IPS-20b (cell line): ENCODE measurements at regions not wholly inside any gene's neighbourhood (a gene's known extent, or its start where the extent isn't known, plus 50 kb on each side); places are given as distances from the start of the nearest gene placed in this dataset.

Experiments
- H3K27ac ChIP-seq: one replicate; pipeline ENCODE4 v1.5.1; 2013; ENCODE audit warnings: low read length
- H3K27me3 ChIP-seq: 2 replicates; pipeline ENCODE4 v1.6.1; 2013; ENCODE audit warnings: mild to moderate bottlenecking, low read length, inconsistent platforms; ENCODE audit not compliant: insufficient read depth
- H3K36me3 ChIP-seq: 2 replicates; pipeline ENCODE4 v1.6.1; 2013; ENCODE audit warnings: low read depth, mild to moderate bottlenecking, inconsistent platforms, low read length, moderate library complexity; ENCODE audit not compliant: insufficient read depth
- H3K4me1 ChIP-seq: 2 replicates; pipeline ENCODE4 v1.6.1; 2013; ENCODE audit warnings: mild to moderate bottlenecking, control low read depth, inconsistent platforms, low read length, moderate library complexity; ENCODE audit not compliant: insufficient read depth
- H3K4me3 ChIP-seq: 2 replicates; pipeline ENCODE4 v1.5.1; 2013; ENCODE audit warnings: mild to moderate bottlenecking, low read length, inconsistent platforms
- H3K9ac ChIP-seq: 2 replicates; pipeline ENCODE4 v1.6.1; 2013; ENCODE audit warnings: low read depth, mild to moderate bottlenecking, inconsistent platforms, low read length, moderate library complexity
- H3K9me3 ChIP-seq: 2 replicates; pipeline ENCODE4 v1.6.1; 2013; ENCODE audit warnings: mild to moderate bottlenecking, low read depth, low read length, inconsistent platforms; ENCODE audit not compliant: insufficient read depth

- Histone ChIP-seq H3K9ac (no peak overlapping the region), H3K4me1 (no peaks in the 10 kb centered on the region; the same call in 1 of the 2 replicates), H3K4me3 (no peak overlapping the region), H3K9me3 (no peaks in the 10 kb centered on the region; the same call in 1 of the 2 replicates), H3K27me3 (no peaks in the 10 kb centered on the region), H3K36me3 (no peaks in the 10 kb centered on the region), H3K27ac (no peak overlapping the region)
Observed at GRCh38 chr5:124590686-124591085, 155.8 kb downstream of the ZNF608 start.

GRCh38 chr5:124587280-124587679 lies 159.2 kb downstream of the ZNF608 start:
- H3K36me3 ChIP-seq: no peaks in the 10 kb centered on the region
- no peaks in the 10 kb centered on the region for H3K27me3 ChIP-seq
- peaks cover 18% of the 10 kb centered on the region for H3K4me1 ChIP-seq
- H3K9me3 ChIP-seq: no peaks in the 10 kb centered on the region; the same call in 1 of the 2 replicates
- H3K4me3 ChIP-seq: no peak overlapping the region
- H3K27ac ChIP-seq: no peak overlapping the region
- H3K9ac ChIP-seq: no peak overlapping the region

GRCh38 chr5:124584991-124585715 lies 161.3 kb downstream of the ZNF608 start:
- Histone ChIP-seq H3K9ac (no peak overlapping the region), H3K4me1 (peaks cover 32% of the 10 kb centered on the region), H3K36me3 (no peaks in the 10 kb centered on the region), H3K27ac (no peak overlapping the region), H3K9me3 (no peaks in the 10 kb centered on the region; the same call in 1 of the 2 replicates), H3K4me3 (no peak overlapping the region), H3K27me3 (no peaks in the 10 kb centered on the region)

- H3K9ac ChIP-seq: no peak overlapping the region
- no peaks in the 10 kb centered on the region for H3K27me3 ChIP-seq
- H3K36me3 ChIP-seq: no peaks in the 10 kb centered on the region
- peaks cover 32% of the 10 kb centered on the region for H3K4me1 ChIP-seq
- no peaks in the 10 kb centered on the region; the same call in 1 of the 2 replicates for H3K9me3 ChIP-seq
- no peak overlapping the region for H3K4me3 ChIP-seq
- H3K27ac ChIP-seq: no peak overlapping the region
Observed at GRCh38 chr5:124583469-124584350, 162.7 kb downstream of the ZNF608 start.

- Histone ChIP-seq H3K9me3 (no peaks in the 10 kb centered on the region; the same call in 1 of the 2 replicates), H3K4me1 (peaks cover 32% of the 10 kb centered on the region), H3K4me3 (0 out of 2 replicates have a peak overlapping the region, but pooled peaks have one; percentile 31), H3K36me3 (no peaks in the 10 kb centered on the region), H3K27me3 (no peaks in the 10 kb centered on the region), H3K9ac (peak overlapping the region; percentile 44; the same call in 1 of the 2 replicates), H3K27ac (peak overlapping the region; percentile 67)
Observed at GRCh38 chr5:124582561-124582840, 163.9 kb downstream of the ZNF608 start.

GRCh38 chr5:124581738-124582560 lies 164.5 kb downstream of the ZNF608 start:
- H3K27ac ChIP-seq: peak overlapping the region; percentile 67
- H3K4me3 ChIP-seq: peak overlapping the region; percentile 31

DNA sequence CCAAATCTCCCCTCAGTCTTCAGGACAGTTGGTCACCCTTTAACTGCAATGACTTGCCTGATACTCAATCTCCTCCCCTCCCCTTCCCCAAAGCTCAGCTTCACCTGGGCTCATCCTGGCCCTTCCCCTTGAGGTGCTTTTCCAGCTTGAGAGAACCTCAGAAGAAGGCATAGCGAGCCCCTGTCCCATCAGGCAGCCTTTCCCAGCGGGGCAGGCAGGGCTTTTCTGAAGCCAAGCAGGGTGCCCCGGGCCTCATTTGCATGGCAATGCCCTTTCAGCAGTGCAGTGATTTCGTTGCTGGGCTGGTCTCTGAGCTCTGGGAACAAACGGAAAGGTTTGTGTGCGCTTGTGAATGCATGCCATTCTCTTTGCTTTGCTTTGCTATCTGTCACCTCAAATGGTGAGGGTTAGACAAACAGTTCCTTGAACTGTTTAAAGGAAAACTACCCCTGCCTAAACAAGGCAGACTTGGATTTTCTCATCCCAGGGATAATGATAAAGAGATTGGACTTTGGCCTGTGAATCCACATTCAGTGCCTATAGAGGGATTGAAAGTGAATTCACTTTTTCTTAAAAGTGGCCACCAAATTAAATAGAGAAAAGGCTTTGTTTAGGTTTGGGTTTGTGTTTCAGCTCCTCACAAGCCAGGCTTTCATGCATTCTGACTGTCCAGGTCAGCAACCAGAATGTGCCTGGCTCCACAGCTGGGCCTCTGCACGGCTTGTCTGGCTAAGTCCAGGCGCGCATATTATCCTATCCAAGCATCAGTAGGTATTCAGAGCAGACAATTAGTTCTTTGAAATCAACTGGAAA lies 165.3 kb downstream of the ZNF608 start:
- Histone ChIP-seq H3K4me3 (peak overlapping the region; percentile 31), H3K9me3 (no peaks in the 10 kb centered on the region; the same call in 1 of the 2 replicates), H3K9ac (peak overlapping the region; percentile 44), H3K27ac (peak overlapping the region; percentile 67), H3K27me3 (no peaks in the 10 kb centered on the region), H3K36me3 (no peaks in the 10 kb centered on the region), H3K4me1 (peaks cover 33% of the 10 kb centered on the region)

More at GRCh38 chr5:124581738-124582560, 164.5 kb downstream of the ZNF608 start:
- Histone ChIP-seq H3K9me3 (no peaks in the 10 kb centered on the region; the same call in 1 of the 2 replicates), H3K36me3 (no peaks in the 10 kb centered on the region), H3K9ac (peak overlapping the region; percentile 44; the same call in 1 of the 2 replicates), H3K27me3 (no peaks in the 10 kb centered on the region), H3K4me1 (peaks cover 32% of the 10 kb centered on the region)

DNA sequence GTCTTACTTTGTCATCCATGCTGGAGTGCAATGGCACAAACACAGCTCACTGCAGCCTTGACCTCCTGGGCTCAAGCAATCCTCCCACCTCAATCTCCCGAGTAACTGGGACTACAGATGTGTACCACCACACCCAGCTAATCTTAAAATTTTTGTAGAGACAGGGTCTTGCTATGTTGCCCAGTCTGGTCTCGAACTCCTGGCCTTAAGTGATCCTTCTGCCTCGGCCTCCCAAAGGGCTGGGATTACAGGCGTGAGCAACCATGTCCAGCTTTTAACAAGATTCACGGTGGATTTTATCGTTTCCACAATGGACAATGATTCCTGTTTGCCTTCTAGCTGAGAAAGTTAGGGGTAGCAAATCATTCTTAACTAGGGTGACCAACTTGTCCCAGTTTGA lies 165.9 kb downstream of the ZNF608 start:
- H3K27me3 ChIP-seq: no peaks in the 10 kb centered on the region
- no peak overlapping the region for H3K27ac ChIP-seq
- H3K9ac ChIP-seq: no peak overlapping the region; the same call in 1 of the 2 replicates
- H3K4me3 ChIP-seq: no peak overlapping the region
- no peaks in the 10 kb centered on the region for H3K36me3 ChIP-seq
- H3K4me1 ChIP-seq: peaks cover 39% of the 10 kb centered on the region
- H3K9me3 ChIP-seq: no peaks in the 10 kb centered on the region; the same call in 1 of the 2 replicates

DNA sequence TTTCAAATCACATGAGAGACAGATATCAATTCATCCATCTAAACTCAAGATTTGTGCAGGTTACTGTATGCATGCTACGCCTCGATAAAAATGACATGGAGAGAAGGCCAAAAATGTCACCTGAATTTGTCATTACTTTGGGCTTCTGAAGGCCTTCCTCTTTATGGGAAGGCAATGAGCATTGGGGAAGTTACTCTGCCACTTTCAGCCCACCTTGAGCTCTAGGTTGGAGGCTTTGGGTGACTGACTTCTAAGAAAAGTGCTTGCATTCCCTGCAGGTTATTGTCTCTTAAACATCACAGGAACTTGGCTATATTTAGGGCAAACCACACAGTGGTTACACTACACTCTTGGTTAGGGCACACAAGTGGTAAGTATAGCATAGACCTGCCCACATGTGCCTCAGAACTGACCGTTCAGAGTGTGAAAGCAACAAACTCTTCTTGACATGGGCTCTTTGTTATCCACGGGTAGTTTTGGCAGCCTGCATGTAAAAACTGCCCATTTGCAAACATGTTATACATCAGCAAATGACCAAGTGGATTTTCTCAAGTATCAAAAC lies 169.5 kb downstream of the ZNF608 start:
- Histone ChIP-seq H3K36me3 (no peaks in the 10 kb centered on the region), H3K9me3 (no peaks in the 10 kb centered on the region), H3K4me3 (no peak overlapping the region), H3K4me1 (peaks cover 46% of the 10 kb centered on the region), H3K9ac (no peak overlapping the region), H3K27me3 (no peaks in the 10 kb centered on the region), H3K27ac (no peak overlapping the region)

DNA sequence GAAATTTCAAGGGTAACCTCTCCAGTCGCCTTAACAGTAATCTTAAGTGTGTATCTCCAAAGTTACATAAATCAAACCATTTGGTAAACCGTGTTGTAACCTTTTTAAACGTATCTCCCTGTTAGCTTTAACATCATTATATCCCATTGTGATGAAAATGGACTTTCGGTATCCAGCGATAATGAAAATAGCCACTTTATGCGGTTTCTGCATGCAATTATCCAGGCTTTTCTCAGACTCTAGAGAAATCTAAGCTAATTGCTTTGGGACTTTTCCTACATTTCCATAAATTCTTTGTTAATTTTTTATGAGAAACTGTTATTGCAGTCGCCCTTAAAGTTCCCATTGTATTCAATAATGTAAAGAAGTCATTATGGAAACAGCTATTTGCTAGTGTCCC lies 170.7 kb downstream of the ZNF608 start:
- no peaks in the 10 kb centered on the region for H3K9me3 ChIP-seq
- no peaks in the 10 kb centered on the region for H3K27me3 ChIP-seq
- no peak overlapping the region for H3K9ac ChIP-seq
- no peak overlapping the region for H3K4me3 ChIP-seq
- no peak overlapping the region for H3K27ac ChIP-seq
- H3K36me3 ChIP-seq: no peaks in the 10 kb centered on the region
- peaks cover 37% of the 10 kb centered on the region for H3K4me1 ChIP-seq
